HEK293 (cell line): ENCODE measurements at regions not wholly inside any gene's neighbourhood (a gene's known extent, or its start where the extent isn't known, plus 50 kb on each side); places are given as distances from the start of the nearest gene placed in this dataset.

Source experiments
- CTCF ChIA-PET: fragments of 350-600 bp; formaldehyde crosslinking; extraction: SDS; loops from one replicate; lab custom pipeline; 2021; ENCODE audit warnings: antibody characterized with exemption; lab: Yijun Ruan, JAX
- POLR2A ChIA-PET: fragments of 300-600 bp; formaldehyde crosslinking; extraction: SDS; loops from one replicate; lab custom pipeline; 2020; ENCODE audit warnings: antibody characterized with exemption, inconsistent platforms; lab: Yijun Ruan, JAX
- H3K27ac ChIP-seq: fragments of 200-500 bp; sonication (Bioruptor generic); 2 replicates; pipeline ENCODE4 v1.5.1; 2014; ENCODE audit warnings: low read depth, low read length, control low read depth, inconsistent platforms; ENCODE audit errors: extremely low read depth
- H3K36me3 ChIP-seq, 2 experiments: fragments of 200-500 bp in 1 of 2; sonication (Bioruptor generic) in 1 of 2; 1 replicate in 1 of 2; 2 replicates in 1 of 2; pipeline ENCODE4 v1.5.1; 2014 to 2017; ENCODE audit warnings: inconsistent platforms in 2 of 2, low read length in 2 of 2; ENCODE audit not compliant: control insufficient read depth in 2 of 2, insufficient read depth in 1 of 2
- H3K4me1 ChIP-seq: fragments of 200-500 bp; sonication (Bioruptor generic); 2 replicates; pipeline ENCODE4 v1.5.1; 2014; ENCODE audit warnings: mild to moderate bottlenecking, low read length, inconsistent platforms; ENCODE audit not compliant: control insufficient read depth, insufficient read depth
- H3K4me3 ChIP-seq: 2 replicates; pipeline ENCODE4 v1.5.1; 2011; ENCODE audit warnings: low read depth, mild to moderate bottlenecking, control low read depth, low read length, moderate library complexity
- H3K9me3 ChIP-seq: fragments of 200-500 bp; sonication (Bioruptor generic); 2 replicates; pipeline ENCODE4 v1.5.1; 2014; ENCODE audit warnings: low read depth, low read length, inconsistent platforms; ENCODE audit not compliant: control insufficient read depth, insufficient read depth
- ELK4 ChIP-seq: IDR thresholded peaks from 2 replicates; pipeline ENCODE4 v1.6.1; 2011; ENCODE audit warnings: mild to moderate bottlenecking, low read depth, low read length, borderline replicate concordance
- KLF16 ChIP-seq: fragments of 450-650 bp; formaldehyde crosslinking; IDR thresholded peaks from 2 replicates; pipeline ENCODE4 v1.5.1; 2017; ENCODE audit warnings: missing biosample characterization, missing genetic modification characterization
- MZF1 ChIP-seq: fragments of 450-650 bp; formaldehyde crosslinking; IDR thresholded peaks from 2 replicates; pipeline ENCODE4 v1.5.1; 2017; ENCODE audit warnings: missing biosample characterization, missing genetic modification characterization, borderline replicate concordance
- ZIC2 ChIP-seq: fragments of 450-650 bp; formaldehyde crosslinking; IDR thresholded peaks from 2 replicates; pipeline ENCODE4 v1.5.1; 2016; ENCODE audit warnings: missing biosample characterization, missing genetic modification characterization
- ZNF121 ChIP-seq: fragments of 450-650 bp; formaldehyde crosslinking; IDR thresholded peaks from 2 replicates; pipeline ENCODE4 v1.5.1; 2016; ENCODE audit warnings: missing biosample characterization, missing genetic modification characterization
- ZNF140 ChIP-seq: fragments of 450-650 bp; formaldehyde crosslinking; IDR thresholded peaks from 2 replicates; pipeline ENCODE4 v1.5.1; 2016; ENCODE audit warnings: missing biosample characterization, missing genetic modification characterization
- ZNF16 ChIP-seq: fragments of 450-650 bp; formaldehyde crosslinking; IDR thresholded peaks from 2 replicates; pipeline ENCODE4 v1.5.1; 2016; ENCODE audit warnings: low read depth, missing biosample characterization, missing genetic modification characterization
- ZNF324 ChIP-seq: fragments of 450-650 bp; formaldehyde crosslinking; IDR thresholded peaks from 2 replicates; pipeline ENCODE4 v1.5.1; 2016; ENCODE audit warnings: missing biosample characterization, missing genetic modification characterization
- ZNF354C ChIP-seq: fragments of 450-650 bp; formaldehyde crosslinking; IDR thresholded peaks from 2 replicates; pipeline ENCODE4 v1.5.1; 2016; ENCODE audit warnings: missing biosample characterization, missing genetic modification characterization, low read depth, borderline replicate concordance
- ZNF48 ChIP-seq: fragments of 450-650 bp; formaldehyde crosslinking; IDR thresholded peaks from 2 replicates; pipeline ENCODE4 v1.5.1; 2016; ENCODE audit warnings: missing biosample characterization, missing genetic modification characterization
- ZNF518A ChIP-seq: fragments of 450-650 bp; formaldehyde crosslinking; conservative IDR thresholded peaks from 2 replicates; pipeline ENCODE4 v1.5.1; 2016; ENCODE audit warnings: low read depth, missing biosample characterization, missing genetic modification characterization
- ZNF561 ChIP-seq: fragments of 450-650 bp; IDR thresholded peaks from 2 replicates; pipeline ENCODE4 v1.5.1; 2018; ENCODE audit warnings: missing biosample characterization, missing genetic modification characterization, borderline replicate concordance
- ZNF843 ChIP-seq: fragments of 450-650 bp; formaldehyde crosslinking; IDR thresholded peaks from 2 replicates; pipeline ENCODE4 v1.5.1; 2016; ENCODE audit warnings: missing biosample characterization, missing genetic modification characterization
- TF ChIP-seq, protein P1 (sequence below): fragments of 450-650 bp; formaldehyde crosslinking; IDR thresholded peaks from 2 replicates; pipeline ENCODE4 v1.5.1; 2016; ENCODE audit warnings: missing biosample characterization, missing genetic modification characterization, borderline replicate concordance
- TF ChIP-seq, protein P2 (sequence below): fragments of 450-650 bp; formaldehyde crosslinking; IDR thresholded peaks from 2 replicates; pipeline ENCODE4 v1.5.1; 2017; ENCODE audit warnings: missing biosample characterization, missing genetic modification characterization
- TF ChIP-seq, protein P3 (sequence below): fragments of 450-650 bp; formaldehyde crosslinking; IDR thresholded peaks from 2 replicates; pipeline ENCODE4 v1.5.1; 2016; ENCODE audit warnings: missing biosample characterization, missing genetic modification characterization

- ChIA-PET POLR2A (interaction anchor here (1.1 kb wide), 1 partner anchor 11 kb away, joined by 3 read pairs; no protein-coding TSS in a partner anchor), CTCF (interaction anchor here (2.3 kb wide), 1 partner anchor 60 kb away, joined by 13 read pairs; no protein-coding TSS in a partner anchor)
- H3K4me3 ChIP-seq = no peak overlapping the region
- H3K36me3 ChIP-seq = no peaks in the 10 kb centered on the region
- H3K27ac ChIP-seq = no peak overlapping the region
- H3K9me3 ChIP-seq = no peaks in the 10 kb centered on the region
- H3K4me1 ChIP-seq = peaks cover 1% of the 10 kb centered on the region; the same call in 1 of the 2 replicates
- no peak for TF ChIP-seq KLF16 (tag by site-specific recombination)
- TF ChIP-seq ELK4 = no peak
- no peak for TF ChIP-seq ZNF48 (tag by site-specific recombination)
- no peak for TF ChIP-seq ZIC2 (tag by site-specific recombination)
- TF ChIP-seq ZNF16 (tag by site-specific recombination) = no peak
- TF ChIP-seq ZNF324 = no peak
- TF ChIP-seq, protein P1, sequence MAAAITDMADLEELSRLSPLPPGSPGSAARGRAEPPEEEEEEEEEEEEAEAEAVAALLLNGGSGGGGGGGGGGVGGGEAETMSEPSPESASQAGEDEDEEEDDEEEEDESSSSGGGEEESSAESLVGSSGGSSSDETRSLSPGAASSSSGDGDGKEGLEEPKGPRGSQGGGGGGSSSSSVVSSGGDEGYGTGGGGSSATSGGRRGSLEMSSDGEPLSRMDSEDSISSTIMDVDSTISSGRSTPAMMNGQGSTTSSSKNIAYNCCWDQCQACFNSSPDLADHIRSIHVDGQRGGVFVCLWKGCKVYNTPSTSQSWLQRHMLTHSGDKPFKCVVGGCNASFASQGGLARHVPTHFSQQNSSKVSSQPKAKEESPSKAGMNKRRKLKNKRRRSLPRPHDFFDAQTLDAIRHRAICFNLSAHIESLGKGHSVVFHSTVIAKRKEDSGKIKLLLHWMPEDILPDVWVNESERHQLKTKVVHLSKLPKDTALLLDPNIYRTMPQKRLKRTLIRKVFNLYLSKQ (tag by site-specific recombination) = no peak
- TF ChIP-seq MZF1 (tag by site-specific recombination) = no peak
- no peak for TF ChIP-seq ZNF843
- TF ChIP-seq, protein P2, sequence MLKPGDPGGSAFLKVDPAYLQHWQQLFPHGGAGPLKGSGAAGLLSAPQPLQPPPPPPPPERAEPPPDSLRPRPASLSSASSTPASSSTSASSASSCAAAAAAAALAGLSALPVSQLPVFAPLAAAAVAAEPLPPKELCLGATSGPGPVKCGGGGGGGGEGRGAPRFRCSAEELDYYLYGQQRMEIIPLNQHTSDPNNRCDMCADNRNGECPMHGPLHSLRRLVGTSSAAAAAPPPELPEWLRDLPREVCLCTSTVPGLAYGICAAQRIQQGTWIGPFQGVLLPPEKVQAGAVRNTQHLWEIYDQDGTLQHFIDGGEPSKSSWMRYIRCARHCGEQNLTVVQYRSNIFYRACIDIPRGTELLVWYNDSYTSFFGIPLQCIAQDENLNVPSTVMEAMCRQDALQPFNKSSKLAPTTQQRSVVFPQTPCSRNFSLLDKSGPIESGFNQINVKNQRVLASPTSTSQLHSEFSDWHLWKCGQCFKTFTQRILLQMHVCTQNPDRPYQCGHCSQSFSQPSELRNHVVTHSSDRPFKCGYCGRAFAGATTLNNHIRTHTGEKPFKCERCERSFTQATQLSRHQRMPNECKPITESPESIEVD (tag by site-specific recombination) = no peak
- TF ChIP-seq ZNF518A = no peak
- TF ChIP-seq ZNF121 (tag by site-specific recombination) = no peak
- TF ChIP-seq ZNF140 = no peak
- no peak for TF ChIP-seq ZNF561
- TF ChIP-seq ZNF354C (tag by site-specific recombination) = no peak
- TF ChIP-seq, protein P3, sequence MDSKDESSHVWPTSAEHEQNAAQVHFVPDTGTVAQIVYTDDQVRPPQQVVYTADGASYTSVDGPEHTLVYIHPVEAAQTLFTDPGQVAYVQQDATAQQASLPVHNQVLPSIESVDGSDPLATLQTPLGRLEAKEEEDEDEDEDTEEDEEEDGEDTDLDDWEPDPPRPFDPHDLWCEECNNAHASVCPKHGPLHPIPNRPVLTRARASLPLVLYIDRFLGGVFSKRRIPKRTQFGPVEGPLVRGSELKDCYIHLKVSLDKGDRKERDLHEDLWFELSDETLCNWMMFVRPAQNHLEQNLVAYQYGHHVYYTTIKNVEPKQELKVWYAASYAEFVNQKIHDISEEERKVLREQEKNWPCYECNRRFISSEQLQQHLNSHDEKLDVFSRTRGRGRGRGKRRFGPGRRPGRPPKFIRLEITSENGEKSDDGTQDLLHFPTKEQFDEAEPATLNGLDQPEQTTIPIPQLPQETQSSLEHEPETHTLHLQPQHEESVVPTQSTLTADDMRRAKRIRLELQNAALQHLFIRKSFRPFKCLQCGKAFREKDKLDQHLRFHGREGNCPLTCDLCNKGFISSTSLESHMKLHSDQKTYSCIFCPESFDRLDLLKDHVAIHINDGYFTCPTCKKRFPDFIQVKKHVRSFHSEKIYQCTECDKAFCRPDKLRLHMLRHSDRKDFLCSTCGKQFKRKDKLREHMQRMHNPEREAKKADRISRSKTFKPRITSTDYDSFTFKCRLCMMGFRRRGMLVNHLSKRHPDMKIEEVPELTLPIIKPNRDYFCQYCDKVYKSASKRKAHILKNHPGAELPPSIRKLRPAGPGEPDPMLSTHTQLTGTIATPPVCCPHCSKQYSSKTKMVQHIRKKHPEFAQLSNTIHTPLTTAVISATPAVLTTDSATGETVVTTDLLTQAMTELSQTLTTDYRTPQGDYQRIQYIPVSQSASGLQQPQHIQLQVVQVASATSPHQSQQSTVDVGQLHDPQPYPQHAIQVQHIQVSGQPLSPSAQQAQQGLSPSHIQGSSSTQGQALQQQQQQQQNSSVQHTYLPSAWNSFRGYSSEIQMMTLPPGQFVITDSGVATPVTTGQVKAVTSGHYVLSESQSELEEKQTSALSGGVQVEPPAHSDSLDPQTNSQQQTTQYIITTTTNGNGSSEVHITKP = no peak
Observed at GRCh38 chr21:41673071-41673470, 93.8 kb downstream of the RIPK4 start.
